Left lobe of liver (tissue), 2 donors: ENCODE measurements at regions not wholly inside any gene's neighbourhood (a gene's known extent, or its start where the extent isn't known, plus 50 kb on each side); places are given as distances from the start of the nearest gene placed in this dataset.

Experiments
- ATAC-seq: fragments of 200-7000 bp; cut with Tn5 transposase; one replicate; pipeline ENCODE4 v1.9.1; 2020; ENCODE audit warnings: mild to moderate bottlenecking, moderate library complexity
- DNase-seq: peaks from one replicate; pipeline ENCODE4 v3.0.0-alpha.2; 2020; ENCODE audit warnings: low spot score
- donor health status: DM: no; HTN: no; CAD: no; lungs with moderate emphysema.
- donor health status: DM: no; HTN: yes; CAD: no.

DNA sequence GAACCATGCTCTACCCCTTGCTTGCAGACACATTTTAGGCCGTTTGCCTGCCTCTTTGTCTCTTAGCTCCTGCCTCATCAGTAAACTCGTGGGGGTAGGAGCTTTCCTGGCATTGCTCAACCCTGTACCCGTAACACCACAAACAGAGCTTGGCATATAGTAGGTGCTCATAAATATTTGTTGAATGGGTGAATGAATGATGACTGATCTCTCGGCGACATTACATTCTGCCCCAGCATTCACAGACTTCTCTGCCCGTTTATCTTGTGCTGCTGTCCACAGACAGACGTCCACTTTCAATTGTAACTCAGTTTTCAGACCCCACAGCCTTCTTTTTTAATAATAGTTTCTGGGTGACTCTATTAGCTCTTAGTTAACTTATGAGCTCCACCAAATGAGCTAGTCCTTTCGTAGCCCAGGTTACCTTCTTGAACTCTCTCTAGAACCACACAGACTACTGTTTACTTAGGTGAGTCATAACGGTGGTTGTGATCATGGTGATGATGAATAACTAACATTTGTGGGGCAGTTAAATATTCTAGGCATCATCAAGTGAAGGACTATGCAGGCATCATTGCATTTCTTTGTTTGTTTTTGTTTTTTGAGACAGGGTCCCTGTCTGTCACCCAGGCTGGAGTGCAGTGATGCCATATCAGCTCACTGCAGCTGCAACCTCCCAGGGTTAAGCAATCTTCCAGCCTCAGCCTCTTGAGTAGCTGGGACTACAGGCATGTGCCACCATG lies 188.4 kb downstream of the ADAMTS15 start:
- no peak for DNase-seq
- ATAC-seq: peak; percentile 64

GRCh38 chr11:130637566-130637965 lies 189.1 kb downstream of the ADAMTS15 start:
- DNase-seq (no peak), ATAC-seq (no peak)

GRCh38 chr11:130638033-130638432 lies 189.6 kb downstream of the ADAMTS15 start:
- no peak for DNase-seq
- ATAC-seq: no peak

DNA sequence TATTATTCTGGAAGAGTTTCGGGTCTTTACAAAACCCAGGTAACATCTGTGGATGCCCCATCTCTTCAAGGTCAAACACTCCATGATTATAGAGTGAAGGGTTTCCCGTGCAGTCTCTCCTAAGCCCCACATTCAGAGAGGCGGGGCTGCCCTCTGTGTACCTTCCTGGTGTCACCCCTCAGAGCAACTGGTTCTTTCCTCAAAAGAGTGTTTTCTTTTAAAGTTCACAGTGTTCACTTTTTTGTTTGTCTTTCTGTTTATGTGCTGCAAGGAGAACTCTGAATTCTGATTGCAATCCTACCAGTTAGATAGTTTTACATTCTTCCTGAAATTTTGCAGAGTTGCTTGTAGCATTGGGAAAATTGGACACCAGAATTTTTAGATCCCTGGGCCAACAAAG lies 190.2 kb downstream of the ADAMTS15 start:
- ATAC-seq (peak; percentile 44), DNase-seq (no peak)

DNA sequence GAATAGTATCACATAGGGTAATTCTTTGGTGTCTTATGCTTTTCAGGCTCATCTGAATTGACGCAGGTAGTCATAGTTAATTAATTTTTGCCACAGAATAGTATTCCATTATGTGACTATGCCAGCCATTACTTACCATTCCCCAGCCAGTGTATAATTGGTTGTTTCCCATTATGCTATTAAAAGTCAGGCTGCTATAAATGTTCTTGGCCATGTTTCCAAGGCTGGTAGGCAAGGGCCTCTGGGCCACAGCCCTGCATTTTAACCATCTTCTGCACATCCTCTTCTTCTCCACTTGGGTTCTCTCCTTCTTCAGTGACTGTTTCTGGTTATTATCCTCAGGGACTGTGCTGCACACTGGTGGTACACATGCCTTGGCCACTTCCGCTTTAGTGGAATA lies 190.9 kb downstream of the ADAMTS15 start:
- ATAC-seq (no peak), DNase-seq (no peak)

- ATAC-seq: no peak
Measured at GRCh38 chr11:130640526-130640925, 192.1 kb downstream of the ADAMTS15 start.

GRCh38 chr11:130641876-130642275 lies 193.4 kb downstream of the ADAMTS15 start:
- no peak for ATAC-seq
- DNase-seq: no peak

More at GRCh38 chr11:130640526-130640925, 192.1 kb downstream of the ADAMTS15 start:
- DNase-seq: no peak

DNA sequence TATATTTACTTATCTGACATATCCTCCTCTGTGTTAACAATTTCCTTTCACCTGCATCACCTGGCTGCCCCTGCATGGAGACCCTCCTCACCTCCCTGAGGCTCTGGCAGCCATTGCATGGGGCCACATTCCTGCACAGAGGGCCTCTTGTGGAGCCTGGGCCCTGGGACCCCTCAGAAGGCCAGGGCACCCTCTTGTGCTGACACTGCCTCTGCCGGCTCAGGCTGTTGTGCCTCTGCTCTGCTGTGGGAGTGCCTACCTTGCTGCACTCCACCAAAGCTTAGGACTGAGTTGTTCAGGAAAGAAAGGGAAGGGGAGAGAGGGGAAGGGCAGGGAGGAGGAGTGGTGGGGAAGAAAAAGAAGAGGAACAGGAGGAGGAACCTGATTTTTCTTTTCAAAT lies 194.5 kb downstream of the ADAMTS15 start:
- DNase-seq (no peak), ATAC-seq (no peak)

GRCh38 chr11:130644187-130644586 lies 195.7 kb downstream of the ADAMTS15 start:
- ATAC-seq (peak; percentile 75), DNase-seq (no peak)

DNA sequence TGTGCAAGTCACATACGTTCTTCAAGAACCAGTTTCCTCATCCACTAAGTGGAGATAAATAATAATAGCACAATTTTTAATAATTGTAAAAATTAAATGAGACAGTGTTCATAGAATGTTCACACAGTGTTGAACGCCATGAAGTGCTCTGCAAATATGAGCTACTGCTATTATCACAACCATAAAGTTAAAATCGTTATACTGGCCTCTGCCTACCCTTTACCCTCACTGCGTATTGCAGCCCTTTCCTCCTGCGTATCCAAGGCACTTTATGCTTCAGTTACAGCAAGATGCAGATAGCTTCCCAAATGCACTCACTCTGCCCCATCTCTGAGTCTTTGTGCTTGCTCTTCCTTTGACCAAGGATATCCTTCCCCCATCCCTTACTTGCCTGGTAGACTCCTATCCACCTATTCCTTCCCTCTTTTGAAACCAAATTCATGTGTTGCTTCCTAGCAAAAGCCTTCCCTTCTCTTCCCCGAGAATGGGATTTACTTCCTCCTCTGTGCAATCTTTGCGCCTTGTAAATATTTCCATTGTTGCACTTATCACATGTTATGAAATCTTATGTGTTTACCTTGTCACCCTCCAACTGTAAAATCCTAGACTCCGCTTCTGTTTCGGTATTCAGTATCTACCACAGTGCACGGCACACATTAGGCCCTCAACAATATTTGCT lies 196.9 kb downstream of the ADAMTS15 start:
- no peak for DNase-seq
- no peak for ATAC-seq

- DNase-seq (no peak), ATAC-seq (no peak)
Measured at GRCh38 chr11:130645843-130646197, 197.4 kb downstream of the ADAMTS15 start.

DNA sequence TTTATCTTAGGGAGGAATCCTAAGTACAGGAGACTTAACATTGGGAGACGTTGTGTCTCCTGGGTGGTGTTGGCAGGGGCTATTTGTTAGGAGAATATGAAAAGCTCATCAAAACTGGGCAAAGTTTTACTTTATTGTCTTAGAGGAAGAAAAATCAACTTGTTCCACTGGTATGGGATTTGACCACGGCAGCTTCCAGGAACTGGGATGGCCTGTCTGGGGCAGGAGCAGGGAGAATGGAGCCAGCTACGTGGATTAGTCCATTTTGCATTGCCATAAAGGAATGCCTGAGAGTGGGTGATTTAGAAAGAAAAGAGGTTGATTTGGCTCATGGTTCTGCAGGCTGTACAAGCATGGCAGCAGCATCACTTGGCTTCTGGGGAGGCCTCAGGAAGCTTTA lies 198.4 kb downstream of the ADAMTS15 start:
- ATAC-seq (no peak), DNase-seq (no peak)

DNA sequence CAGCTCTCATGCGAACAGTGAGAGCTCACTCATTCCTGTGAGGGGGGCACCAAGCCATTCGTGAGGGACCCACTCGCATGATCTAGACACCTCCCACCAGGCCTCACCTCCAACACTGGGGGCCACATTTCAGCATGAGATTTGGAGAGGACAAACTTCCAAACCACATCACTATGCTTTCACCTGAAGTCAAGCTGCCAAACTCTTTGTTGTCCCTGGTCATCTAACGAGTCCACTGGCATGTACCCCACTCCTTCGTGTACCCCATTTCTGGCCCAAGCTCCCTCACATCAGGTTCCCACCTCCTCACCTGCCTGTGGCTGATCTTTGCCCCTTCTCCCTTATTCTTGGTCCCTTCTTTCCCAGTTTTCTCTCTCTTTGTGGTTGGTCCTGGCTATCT lies 198.9 kb downstream of the ADAMTS15 start:
- ATAC-seq: no peak

GRCh38 chr11:130649801-130650200 lies 201.4 kb downstream of the ADAMTS15 start:
- ATAC-seq (no peak), DNase-seq (no peak)

More for the DNA sequence above, 198.9 kb downstream of the ADAMTS15 start:
- no peak for DNase-seq

DNA sequence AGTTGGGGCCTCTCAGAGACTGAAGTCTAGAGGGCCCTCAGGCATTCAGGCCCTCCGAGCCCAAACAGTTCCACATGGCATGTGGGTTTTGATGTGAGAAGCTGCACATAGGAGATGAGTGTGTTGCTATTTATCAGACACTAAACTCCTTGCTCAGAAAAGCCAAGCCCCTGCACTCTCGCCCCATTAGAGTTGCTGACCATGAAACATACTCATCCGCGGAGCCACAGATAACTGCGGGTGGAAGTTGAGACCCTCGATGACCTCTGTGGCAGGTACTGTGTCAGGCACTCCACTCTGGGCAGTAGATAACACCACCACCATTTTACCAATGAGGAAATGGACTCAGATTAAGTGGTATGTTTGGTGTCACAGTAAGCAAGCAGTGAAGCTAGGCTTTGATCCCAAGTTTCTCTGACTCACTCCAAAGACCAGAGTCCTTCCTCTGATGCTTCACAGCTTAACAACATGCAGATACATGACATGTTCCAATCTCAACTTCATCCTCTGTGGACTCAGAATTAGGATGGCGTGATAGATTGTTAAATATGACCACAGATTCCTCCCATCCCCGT lies 202.1 kb downstream of the ADAMTS15 start:
- no peak for DNase-seq
- no peak for ATAC-seq

DNA sequence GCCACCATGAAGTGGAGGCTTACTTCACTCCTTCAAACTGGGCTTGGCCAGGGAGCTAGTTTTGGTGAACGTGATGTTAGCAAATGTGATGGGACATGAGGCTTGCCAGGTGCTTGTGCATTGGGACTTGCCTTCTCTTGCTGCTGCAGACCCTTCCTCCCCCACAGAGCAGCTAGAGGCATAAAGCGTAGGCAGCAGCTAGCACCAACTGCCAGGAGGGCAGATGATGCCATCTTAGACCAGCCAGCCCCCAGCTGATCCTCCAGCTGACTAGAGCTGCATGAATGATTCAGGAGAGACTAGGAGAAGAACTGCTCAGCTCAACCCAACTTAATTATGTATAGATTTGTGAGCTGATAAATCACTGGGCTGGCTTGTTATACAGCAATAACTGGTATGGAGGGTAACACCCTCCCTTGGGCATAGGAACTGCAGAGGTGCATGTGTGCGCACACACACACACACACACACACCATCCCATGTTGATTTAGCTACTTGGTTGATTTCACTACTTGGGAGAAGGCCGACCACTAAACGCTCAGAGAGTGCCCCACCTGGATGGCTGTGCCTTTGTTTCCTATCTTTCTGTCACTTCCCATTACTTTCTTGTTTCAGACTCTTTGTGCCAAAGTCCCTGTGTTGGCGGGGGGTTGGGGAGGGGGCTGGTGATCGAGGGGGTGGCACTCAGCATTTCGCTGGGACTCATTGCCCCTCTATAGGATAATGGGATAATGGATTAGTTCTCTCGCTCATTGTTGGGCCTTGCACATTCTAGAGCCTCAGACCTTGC lies 202.8 kb downstream of the ADAMTS15 start:
- ATAC-seq (no peak), DNase-seq (no peak)

DNA sequence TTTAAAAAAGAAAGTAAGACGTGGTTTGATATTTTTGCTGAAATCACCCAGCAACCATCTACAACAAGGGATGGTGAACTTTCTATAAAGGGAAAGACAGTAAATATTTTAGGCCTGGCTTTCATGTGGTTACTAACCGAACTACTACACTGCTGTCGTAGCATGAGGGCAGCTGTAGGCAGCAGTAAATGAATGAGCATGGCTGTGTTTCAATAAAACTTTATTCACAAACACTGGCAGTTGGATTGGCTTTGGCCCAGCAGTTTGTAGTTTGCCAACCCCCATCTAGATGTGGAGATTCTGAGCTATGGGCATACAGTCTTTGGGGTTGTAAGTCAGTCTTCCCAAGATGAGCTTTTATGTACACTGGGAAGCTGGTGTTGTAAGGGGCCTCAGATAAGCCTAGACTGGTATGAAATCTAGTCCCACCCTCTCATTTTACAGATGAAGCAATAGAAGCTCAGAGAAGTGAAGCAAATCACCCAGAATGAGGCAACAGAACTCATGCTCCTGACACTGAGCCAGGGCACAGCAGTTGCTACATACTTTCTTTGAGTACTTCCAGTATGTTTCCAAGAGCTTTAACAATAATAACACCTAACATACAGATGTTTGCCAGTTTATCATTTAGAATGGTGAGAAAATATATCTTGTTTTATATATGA lies 204.4 kb downstream of the ADAMTS15 start:
- ATAC-seq (peak; percentile 51), DNase-seq (peak; percentile 85)

DNA sequence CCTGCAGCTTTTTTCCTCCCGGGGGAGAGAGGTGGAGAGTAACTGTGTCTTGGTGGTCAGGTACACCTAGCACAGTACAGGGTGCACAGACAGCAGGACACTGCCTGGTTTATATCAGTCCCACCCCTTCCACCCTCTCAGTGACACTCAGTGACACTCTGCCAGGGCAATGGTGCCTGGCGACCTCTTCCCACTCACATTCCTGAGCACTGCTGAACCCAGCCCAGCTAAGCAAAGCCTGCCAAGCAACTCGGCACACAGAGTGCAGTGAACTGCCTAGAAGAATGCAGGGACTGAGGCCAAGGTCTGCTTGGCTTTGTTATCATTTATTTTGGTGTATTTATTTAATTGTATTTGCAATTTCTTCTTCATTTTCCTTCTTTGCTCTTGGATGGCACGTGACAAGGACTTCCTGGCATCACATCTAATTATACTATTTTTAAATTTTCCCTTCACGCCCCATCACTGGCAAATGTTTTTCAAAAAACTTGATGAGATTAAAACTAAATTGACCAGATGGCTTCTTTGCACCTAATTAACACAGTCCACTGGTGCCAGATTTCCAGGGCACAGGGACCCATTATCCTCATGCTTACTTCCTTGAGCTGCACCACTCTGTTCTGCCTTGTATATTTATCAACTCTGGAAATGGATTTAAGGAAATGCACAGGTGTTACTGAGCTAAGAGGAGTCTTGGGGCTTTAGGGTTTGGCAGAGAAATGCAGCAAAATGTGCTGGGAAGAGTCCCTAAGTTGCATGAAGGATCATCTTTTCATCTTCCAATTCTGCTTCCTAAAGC lies 205.6 kb downstream of the ADAMTS15 start:
- ATAC-seq (peak; percentile 97), DNase-seq (peak; percentile 93)

DNA sequence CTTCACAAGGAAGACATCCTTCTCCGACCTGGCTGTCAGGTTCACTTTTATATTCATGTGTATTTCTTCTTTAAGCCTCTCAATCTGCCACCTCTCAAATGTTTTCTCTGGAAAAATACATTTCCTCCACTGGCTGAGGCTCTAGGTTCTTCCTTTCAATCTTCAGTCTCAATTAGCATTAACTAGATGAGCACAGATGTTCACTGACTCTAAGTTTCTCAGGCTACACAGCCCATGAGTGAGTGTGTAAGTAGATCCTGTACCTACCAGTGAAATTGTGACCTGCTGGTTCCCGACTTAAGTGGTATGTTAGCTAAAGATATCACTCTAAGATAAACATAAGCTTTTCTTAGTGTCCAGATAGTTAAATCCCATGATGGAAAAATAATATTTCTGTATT lies 206.9 kb downstream of the ADAMTS15 start:
- DNase-seq (no peak), ATAC-seq (no peak)

DNA sequence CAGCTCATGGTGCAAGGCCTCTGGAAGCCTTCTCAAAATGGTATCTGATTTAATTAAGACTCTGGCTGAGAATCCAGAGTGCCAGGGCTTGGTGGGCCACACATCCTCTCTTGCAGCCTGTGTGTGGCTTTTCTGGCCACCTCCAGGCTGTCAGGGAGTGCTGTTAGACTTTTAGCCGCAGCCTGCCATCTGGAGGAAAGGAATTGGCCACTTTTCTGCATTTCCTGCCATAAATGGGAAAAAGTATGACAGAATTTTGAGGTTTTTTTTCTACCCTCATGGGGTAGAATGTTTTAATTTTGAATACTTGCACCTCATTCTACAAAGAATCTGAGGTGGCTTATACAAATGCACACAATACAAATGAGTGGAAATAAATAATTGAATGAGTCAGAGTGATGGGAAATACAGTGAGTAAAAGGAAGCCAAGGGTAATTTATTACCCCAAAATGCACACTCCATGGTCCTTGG lies 218.4 kb downstream of the ADAMTS15 start:
- DNase-seq (no peak), ATAC-seq (peak; percentile 52)
